HepG2 (cell line): ENCODE measurements at regions not wholly inside any gene's neighbourhood (a gene's known extent, or its start where the extent isn't known, plus 50 kb on each side); places are given as distances from the start of the nearest gene placed in this dataset.

ENCODE experiments used
- ATAC-seq: fragments of 200-7000 bp; cut with Tn5 transposase; 3 replicates; pipeline ENCODE4 v1.9.1; 2020; ENCODE audit warnings: mild to moderate bottlenecking, moderate library complexity
- BruUV-seq: library from RNA; stranded (reverse); fragments of 400-500 nt; replicated peaks from 2 replicates; lab custom pipeline; 2021; lab: Mats Ljungman, UMichigan
- CTCF ChIA-PET: fragments of 300-600 bp; formaldehyde crosslinking; extraction: SDS; loops from one replicate; lab custom pipeline; 2021; ENCODE audit warnings: low total read pairs, inconsistent platforms, low intra/inter-chr PET ratio; lab: Yijun Ruan, JAX
- POLR2A ChIA-PET: fragments of 350-600 bp; sonication (Branson Sonifier 250); formaldehyde crosslinking; loops from one replicate; lab custom pipeline; 2020; ENCODE audit warnings: antibody characterized with exemption, inconsistent platforms; lab: Yijun Ruan, JAX
- DNase-seq: peaks from one replicate; pipeline ENCODE4 v3.0.0-alpha.2; 2015; ENCODE audit warnings: low spot score
- FAIRE-seq: peaks from 3 replicates; lab custom pipeline; 2011; peaks lifted over from hg19 to GRCh38; lab: Jason Lieb, UNC
- H2AFZ ChIP-seq: one replicate; pipeline ENCODE4 v1.6.1; 2011; ENCODE audit warnings: low read length, inconsistent platforms
- H3K27ac ChIP-seq: fragments of 300-600 bp; 3 replicates; pipeline ENCODE4 v1.8.0; 2011; ENCODE audit warnings: mixed run types, mild to moderate bottlenecking, mixed read lengths, low read length, inconsistent platforms; ENCODE audit not compliant: insufficient read depth; ENCODE audit errors: extremely low read length
- H3K27me3 ChIP-seq, 2 experiments: fragments of 200-600 bp in 1 of 2; 2 replicates in 1 of 2; 3 replicates in 1 of 2; pipeline versions ENCODE4 v1.6.0 to v1.8.0; 2011; ENCODE audit warnings: low read length in 2 of 2, mild to moderate bottlenecking in 2 of 2, moderate library complexity in 2 of 2, inconsistent platforms in 1 of 2; ENCODE audit not compliant: insufficient read depth in 2 of 2, control insufficient read depth in 1 of 2
- H3K36me3 ChIP-seq, 2 experiments: fragments of 200-600 bp in 1 of 2; replicated peaks in 1 of 2; 2 replicates in 1 of 2; 3 replicates in 1 of 2; pipeline versions ENCODE4 v1.5.1 to v1.8.0; 2011; ENCODE audit warnings: low read length in 2 of 2, inconsistent platforms in 1 of 2; ENCODE audit not compliant: insufficient read depth in 2 of 2, control insufficient read depth in 1 of 2
- H3K4me1 ChIP-seq: 2 replicates; pipeline ENCODE4 v1.5.1; 2012; ENCODE audit warnings: low read length, inconsistent platforms; ENCODE audit not compliant: insufficient read depth
- H3K4me2 ChIP-seq: 2 replicates; pipeline ENCODE4 v1.6.0; 2011; ENCODE audit warnings: low read depth, low read length, inconsistent platforms
- H3K4me3 ChIP-seq, 3 experiments: fragments of 200-600 bp in 1 of 3; sonication (generic), shearing (Covaris generic) in 1 of 3; replicated peaks in 1 of 3; 2 replicates each; pipeline ENCODE4 v1.5.1; 2011 to 2016; ENCODE audit warnings: low read length in 3 of 3, inconsistent platforms in 2 of 3, low read depth in 2 of 3, mild to moderate bottlenecking in 2 of 3, control low read depth in 1 of 3, mixed read lengths in 1 of 3; ENCODE audit not compliant: insufficient read depth in 1 of 3
- H3K79me2 ChIP-seq: one replicate; pipeline ENCODE4 v1.6.1; 2011; ENCODE audit warnings: low read length, inconsistent platforms; ENCODE audit not compliant: insufficient read depth
- H3K9ac ChIP-seq: 2 replicates; pipeline ENCODE4 v1.6.0; 2011; ENCODE audit warnings: mild to moderate bottlenecking, low read depth, low read length, inconsistent platforms; ENCODE audit not compliant: insufficient read depth
- H3K9me3 ChIP-seq: 2 replicates; pipeline ENCODE4 v1.5.1; 2012; ENCODE audit warnings: mild to moderate bottlenecking, low read length
- H4K20me1 ChIP-seq: 2 replicates; pipeline ENCODE4 v1.6.0; 2011; ENCODE audit warnings: inconsistent platforms, mild to moderate bottlenecking, low read length, moderate library complexity; ENCODE audit not compliant: insufficient read depth
- ELF4 ChIP-seq: sonication (generic); formaldehyde crosslinking; IDR thresholded peaks from 2 replicates; pipeline ENCODE4 v1.5.0; 2020; ENCODE audit warnings: missing genetic modification reagents, mild to moderate bottlenecking, moderate library complexity, borderline replicate concordance
- ZNF670 ChIP-seq: sonication (generic); formaldehyde crosslinking; IDR thresholded peaks from 2 replicates; pipeline ENCODE4 v1.8.0; 2022; ENCODE audit warnings: mild to moderate bottlenecking, missing genetic modification reagents, borderline replicate concordance
- ZNF792 ChIP-seq: IDR thresholded peaks from 2 replicates; pipeline ENCODE4 v1.6.1; 2016
- ZSCAN12 ChIP-seq: sonication (generic); formaldehyde crosslinking; IDR thresholded peaks from 2 replicates; pipeline ENCODE4 v1.9.0; 2021; ENCODE audit warnings: mild to moderate bottlenecking, missing genetic modification reagents
- WGBS: methylation state at CpG from one replicate; pipeline ENCODE4 v1.1.6; 2017; ENCODE audit warnings: low lambda C conversion rate; 5-methylcytosine and 5-hydroxymethylcytosine counted together
- in situ Hi-C: cut with HindIII; loops from 2 replicates; pipeline ENCODE4 v1.10.0; 2017; ENCODE audit warnings: low pct_unique_long_range_greater_than_20kb; ENCODE audit not compliant: extremely low pct_ligation_motif_present
- intact Hi-C: fragments of 100-400 bp; cut with micrococcal nuclease; formaldehyde crosslinking; loops from one replicate; pipeline ENCODE4 v1.10.0; 2022; ENCODE audit not compliant: unreplicated experiment
- TF ChIP-seq, protein P1 (sequence below): sonication (generic); formaldehyde crosslinking; IDR thresholded peaks from 2 replicates; pipeline ENCODE4 v1.4.0; 2020; ENCODE audit warnings: missing genetic modification reagents
- TF ChIP-seq, protein P2 (sequence below): sonication (generic); formaldehyde crosslinking; IDR thresholded peaks from 2 replicates; pipeline ENCODE4 v1.4.0; 2020; ENCODE audit warnings: missing genetic modification reagents

DNA sequence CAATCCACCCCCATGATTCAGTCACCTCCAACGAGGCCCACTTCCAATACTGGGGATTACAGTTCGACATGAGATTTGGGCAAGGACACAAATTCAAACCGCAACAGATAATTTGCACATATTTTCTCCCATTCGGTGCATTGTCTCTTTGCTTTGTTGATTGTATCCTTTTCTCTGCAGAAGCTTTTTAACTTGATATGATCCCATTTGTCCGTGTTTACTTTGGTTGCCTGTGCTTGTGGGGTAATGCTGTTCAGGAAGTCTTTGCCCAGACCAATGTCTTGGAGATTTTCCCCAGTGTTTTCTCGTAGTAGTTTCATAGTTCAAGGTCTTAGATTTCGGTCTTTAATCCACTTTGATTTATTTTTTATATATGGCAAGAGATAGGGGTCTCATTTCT lies 330.8 kb upstream of the SPRY2 start:
- no peaks in the 10 kb centered on the region for H3K36me3 ChIP-seq
- no peak overlapping the region for H3K4me3 ChIP-seq
- no peaks in the 10 kb centered on the region for H3K27me3 ChIP-seq
- CTCF ChIA-PET = no interaction called here
- no peak overlapping the region for H3K4me2 ChIP-seq
- in situ Hi-C loops = no loop called here
- ATAC-seq (no peak), FAIRE-seq (no peak), DNase-seq (no peak)
- 12% methylated on average over 7 of the region's 7 CpGs for WGBS
- H3K27ac ChIP-seq = no peak overlapping the region
- H3K4me1 ChIP-seq = no peaks in the 10 kb centered on the region
- peaks cover 57% of the 10 kb centered on the region for H3K9me3 ChIP-seq
- H2AFZ ChIP-seq = no peak overlapping the region
- no peak overlapping the region for H3K9ac ChIP-seq
- intact Hi-C loops = no loop called here
- BruUV-seq = no TSS peak
- POLR2A ChIA-PET = no interaction called here
- H3K79me2 ChIP-seq = no peaks in the 10 kb centered on the region
- no peaks in the 10 kb centered on the region for H4K20me1 ChIP-seq
- no peak for TF ChIP-seq ZNF792 (CRISPR knock-in tag)
- TF ChIP-seq, protein P1, sequence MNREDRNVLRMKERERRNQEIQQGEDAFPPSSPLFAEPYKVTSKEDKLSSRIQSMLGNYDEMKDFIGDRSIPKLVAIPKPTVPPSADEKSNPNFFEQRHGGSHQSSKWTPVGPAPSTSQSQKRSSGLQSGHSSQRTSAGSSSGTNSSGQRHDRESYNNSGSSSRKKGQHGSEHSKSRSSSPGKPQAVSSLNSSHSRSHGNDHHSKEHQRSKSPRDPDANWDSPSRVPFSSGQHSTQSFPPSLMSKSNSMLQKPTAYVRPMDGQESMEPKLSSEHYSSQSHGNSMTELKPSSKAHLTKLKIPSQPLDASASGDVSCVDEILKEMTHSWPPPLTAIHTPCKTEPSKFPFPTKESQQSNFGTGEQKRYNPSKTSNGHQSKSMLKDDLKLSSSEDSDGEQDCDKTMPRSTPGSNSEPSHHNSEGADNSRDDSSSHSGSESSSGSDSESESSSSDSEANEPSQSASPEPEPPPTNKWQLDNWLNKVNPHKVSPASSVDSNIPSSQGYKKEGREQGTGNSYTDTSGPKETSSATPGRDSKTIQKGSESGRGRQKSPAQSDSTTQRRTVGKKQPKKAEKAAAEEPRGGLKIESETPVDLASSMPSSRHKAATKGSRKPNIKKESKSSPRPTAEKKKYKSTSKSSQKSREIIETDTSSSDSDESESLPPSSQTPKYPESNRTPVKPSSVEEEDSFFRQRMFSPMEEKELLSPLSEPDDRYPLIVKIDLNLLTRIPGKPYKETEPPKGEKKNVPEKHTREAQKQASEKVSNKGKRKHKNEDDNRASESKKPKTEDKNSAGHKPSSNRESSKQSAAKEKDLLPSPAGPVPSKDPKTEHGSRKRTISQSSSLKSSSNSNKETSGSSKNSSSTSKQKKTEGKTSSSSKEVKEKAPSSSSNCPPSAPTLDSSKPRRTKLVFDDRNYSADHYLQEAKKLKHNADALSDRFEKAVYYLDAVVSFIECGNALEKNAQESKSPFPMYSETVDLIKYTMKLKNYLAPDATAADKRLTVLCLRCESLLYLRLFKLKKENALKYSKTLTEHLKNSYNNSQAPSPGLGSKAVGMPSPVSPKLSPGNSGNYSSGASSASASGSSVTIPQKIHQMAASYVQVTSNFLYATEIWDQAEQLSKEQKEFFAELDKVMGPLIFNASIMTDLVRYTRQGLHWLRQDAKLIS (CRISPR knock-in tag) = no peak
- TF ChIP-seq ELF4 (CRISPR knock-in tag) = no peak
- no peak for TF ChIP-seq ZSCAN12
- TF ChIP-seq, protein P2, sequence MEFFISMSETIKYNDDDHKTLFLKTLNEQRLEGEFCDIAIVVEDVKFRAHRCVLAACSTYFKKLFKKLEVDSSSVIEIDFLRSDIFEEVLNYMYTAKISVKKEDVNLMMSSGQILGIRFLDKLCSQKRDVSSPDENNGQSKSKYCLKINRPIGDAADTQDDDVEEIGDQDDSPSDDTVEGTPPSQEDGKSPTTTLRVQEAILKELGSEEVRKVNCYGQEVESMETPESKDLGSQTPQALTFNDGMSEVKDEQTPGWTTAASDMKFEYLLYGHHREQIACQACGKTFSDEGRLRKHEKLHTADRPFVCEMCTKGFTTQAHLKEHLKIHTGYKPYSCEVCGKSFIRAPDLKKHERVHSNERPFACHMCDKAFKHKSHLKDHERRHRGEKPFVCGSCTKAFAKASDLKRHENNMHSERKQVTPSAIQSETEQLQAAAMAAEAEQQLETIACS (CRISPR knock-in tag) = no peak
- no peak for TF ChIP-seq ZNF670 (CRISPR knock-in tag)
- TF ChIP-seq, all 625 proteins: peak for 0
